ENCODE measurements at regions not wholly inside any gene's neighbourhood (a gene's known extent, or its start where the extent isn't known, plus 50 kb on each side); places are given as distances from the start of the nearest gene placed in this dataset.

- Mint-ChIP-seq H3K9me3 (peaks cover 6 to 10% of the 10 kb centered on the region in 2 experiments; a peak in 4 of 5 replicates), H3K4me3 (peak overlapping the region; percentile 25 to 38; a peak in 3 of 5 replicates), H3K4me1 (peaks cover 16 to 22% of the 10 kb centered on the region in 2 experiments), H3K27me3 (ENCODE audit: low read depth) (no peaks in the 10 kb centered on the region; the same call in 1 of the 2 replicates), H3K36me3 (ENCODE audit: insufficient read depth in 1 of 3, low read depth in 3 of 3) (peaks cover 0 to 7% (median 0%) of the 10 kb centered on the region in 3 experiments; a peak in 5 of 7 replicates), H3K27ac (peak overlapping the region; percentile 34 to 80 (median 63); a peak in 3 of 7 replicates)
- Histone ChIP-seq H3K4ac (ENCODE audit: low read depth, low read length) (no peak overlapping the region), H2BK5ac (ENCODE audit: insufficient read length, low read length) (no peak overlapping the region), H3T11ph (ENCODE audit: low read length) (no peak overlapping the region), H3K14ac (ENCODE audit: insufficient read depth, low read length) (no peak overlapping the region), H3K4me2 (ENCODE audit: insufficient read depth, insufficient read length, low read length) (peak overlapping the region; percentile 17), H3K9ac (ENCODE audit: extremely low read depth, insufficient read length, low read length) (no peak overlapping the region), H3K23ac (ENCODE audit: insufficient read length, low read depth, low read length) (no peak overlapping the region), H2BK20ac (ENCODE audit: low read depth, low read length, poor library complexity, severe bottlenecking) (no peak overlapping the region), H3K27ac (ENCODE audit: insufficient read length, low read depth, low read length) (no peak overlapping the region), H2AFZ (ENCODE audit: low read length) (no peak overlapping the region), H3K56ac (ENCODE audit: insufficient read length, low read depth, low read length) (no peak overlapping the region), H4K20me1 (ENCODE audit: control insufficient read depth, insufficient read depth, insufficient read length) (no peaks in the 10 kb centered on the region), H3K4me1 (ENCODE audit: insufficient read depth, low read length) (no peaks in the 10 kb centered on the region; the same call in 1 of the 2 replicates), H2BK15ac (ENCODE audit: low read depth, low read length) (no peak overlapping the region), H3K79me1 (ENCODE audit: insufficient read depth, low read depth, low read length, poor library complexity, severe bottlenecking) (no peaks in the 10 kb centered on the region), H3K18ac (ENCODE audit: insufficient read length, low read depth, low read length) (no peak overlapping the region), H4K91ac (ENCODE audit: insufficient read length, low read depth, low read length) (no peak overlapping the region), H3K27me3 (ENCODE audit: insufficient read depth, low read length) (no peaks in the 10 kb centered on the region), H3K9me3 (ENCODE audit: control insufficient read depth, low read depth, low read length) (no peaks in the 10 kb centered on the region), H4K5ac (ENCODE audit: insufficient read length, low read depth, low read length) (no peak overlapping the region), H2BK120ac (ENCODE audit: low read depth, low read length, poor library complexity, severe bottlenecking) (no peak overlapping the region), H2AK5ac (ENCODE audit: insufficient read length, low read length) (no peak overlapping the region), H4K8ac (replicated peaks; ENCODE audit: insufficient read length, low read depth, low read length) (no peak overlapping the region), H3K79me2 (ENCODE audit: insufficient read depth, low read length) (no peaks in the 10 kb centered on the region), H3K23me2 (ENCODE audit: insufficient read length, low read depth, low read length, poor library complexity, severe bottlenecking) (no peaks in the 10 kb centered on the region), H2BK12ac (ENCODE audit: insufficient read length, low read depth, low read length) (no peak overlapping the region)
- WGBS (ENCODE audit: extremely low coverage, insufficient read length, low lambda C conversion rate): no CpG with 5 or more reads among the region's 10 CpGs
- no peak for TF ChIP-seq CTCF (conservative IDR thresholded peaks at IDR 0.05)
- DNase-seq: peak; percentile 42
Observed at GRCh38 chr12:126480451-126480850, 1415.2 kb downstream of the AACS start.

Measured in H9 (cell line).